ENCODE measurements at regions not wholly inside any gene's neighbourhood (a gene's known extent, or its start where the extent isn't known, plus 50 kb on each side); places are given as distances from the start of the nearest gene placed in this dataset.
"Not testable (repeated sequence)": the region's sequence is repeated elsewhere in the genome, so short reads cannot be mapped to it uniquely, and the experiment has no call there.

GRCh38 chr1:30229557-30229956 is 493.8 kb downstream of the MATN1 start:
- DNase-seq, result no peak

GRCh38 chr1:30226648-30227047 is 496.7 kb downstream of the MATN1 start:
- no peak for DNase-seq

- no peak for DNase-seq
Observed at GRCh38 chr1:30225357-30225756, 498.0 kb downstream of the MATN1 start.

GRCh38 chr1:30219675-30220074 is 503.7 kb downstream of the MATN1 start:
- DNase-seq, result no peak

- no peak for DNase-seq
Observed at GRCh38 chr1:30218438-30218837, 504.9 kb downstream of the MATN1 start.

GRCh38 chr1:30216602-30217001 is 506.8 kb downstream of the MATN1 start:
- no peak for DNase-seq

- no peak for DNase-seq
Observed at GRCh38 chr1:30213936-30214335, 509.4 kb downstream of the MATN1 start.

GRCh38 chr1:30207962-30208361 is 515.4 kb downstream of the MATN1 start:
- DNase-seq, result not testable (repeated sequence)

GRCh38 chr1:30206631-30207030 is 516.8 kb downstream of the MATN1 start:
- DNase-seq, result not testable (repeated sequence)

GRCh38 chr1:30204916-30205315 is 518.5 kb downstream of the MATN1 start:
- DNase-seq, result not testable (repeated sequence)

- DNase-seq, result no peak
Observed at GRCh38 chr1:30201015-30201414, 522.4 kb downstream of the MATN1 start.

- no peak for DNase-seq
Observed at GRCh38 chr1:30200161-30200560, 523.2 kb downstream of the MATN1 start.

GRCh38 chr1:30199563-30199962 is 523.8 kb downstream of the MATN1 start:
- no peak for DNase-seq

GRCh38 chr1:30198795-30199403 is 524.5 kb downstream of the MATN1 start:
- no peak for DNase-seq

- DNase-seq, result no peak
Observed at GRCh38 chr1:30198451-30198760, 525.0 kb downstream of the MATN1 start.

GRCh38 chr1:30197639-30198450 is 525.5 kb downstream of the MATN1 start:
- DNase-seq, result no peak

GRCh38 chr1:30196872-30197638 is 526.3 kb downstream of the MATN1 start:
- DNase-seq, result no peak

- no peak for DNase-seq
Observed at GRCh38 chr1:30196457-30196856, 526.9 kb downstream of the MATN1 start.

- no peak for DNase-seq
Observed at GRCh38 chr1:30195424-30196134, 527.8 kb downstream of the MATN1 start.

- DNase-seq, result no peak
Observed at GRCh38 chr1:30194741-30195423, 528.5 kb downstream of the MATN1 start.

GRCh38 chr1:30194046-30194619 is 529.3 kb downstream of the MATN1 start:
- no peak for DNase-seq

GRCh38 chr1:30192969-30193630 is 530.3 kb downstream of the MATN1 start:
- DNase-seq, result no peak
